ENCODE measurements at regions not wholly inside any gene's neighbourhood (a gene's known extent, or its start where the extent isn't known, plus 50 kb on each side); places are given as distances from the start of the nearest gene placed in this dataset.

DNA sequence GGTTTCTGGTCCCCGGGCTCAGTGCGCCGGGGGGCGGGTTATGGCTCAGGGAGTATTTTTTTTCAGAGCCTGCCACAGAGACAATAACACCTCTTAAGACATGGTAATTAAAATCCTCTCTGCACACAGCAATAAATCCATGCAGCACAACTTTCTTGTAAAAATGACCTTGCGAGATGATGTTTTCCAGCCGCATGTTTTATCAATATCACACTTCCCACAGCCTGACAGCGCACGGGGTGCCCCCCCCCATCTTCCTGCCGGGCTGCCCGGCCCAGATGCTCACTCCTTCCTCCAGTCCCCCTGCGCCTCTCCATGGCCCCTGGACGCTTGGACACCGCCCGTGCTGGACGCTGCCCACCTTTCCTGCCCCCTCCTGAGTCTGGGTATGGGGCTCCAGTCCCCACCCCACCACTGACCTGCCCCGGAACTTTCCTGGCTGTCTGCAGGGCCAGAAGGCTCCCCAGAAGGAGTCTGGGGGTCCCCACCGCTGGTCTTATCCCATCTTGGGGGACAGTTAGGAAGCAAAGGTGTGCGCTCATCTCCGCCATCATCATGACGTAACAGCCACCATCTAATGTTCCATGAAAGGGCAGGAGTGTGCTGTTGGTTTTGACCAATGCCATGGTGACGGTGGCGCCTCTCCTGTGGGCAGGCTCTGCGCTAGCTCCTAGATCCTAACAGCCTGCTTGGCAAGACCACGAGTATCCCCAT is 182.9 kb downstream of the KIF26A start:
- no peaks in the 10 kb centered on the region for H3K27me3 ChIP-seq (ENCODE audit: control insufficient read depth, insufficient read depth, low read length)
- no peak overlapping the region for H3K9ac ChIP-seq (ENCODE audit: insufficient read depth, low read length)
- H3K4me3 ChIP-seq (replicated peaks in 1 of 4; ENCODE audit: control extremely low read depth in 1 of 4, insufficient read depth in 1 of 4, low read depth in 3 of 4, low read length in 4 of 4) = no peak overlapping the region
- H4K20me1 ChIP-seq (ENCODE audit: control insufficient read depth, extremely low read depth, insufficient read depth, low read length) = no peaks in the 10 kb centered on the region
- no peaks in the 10 kb centered on the region for H3K9me3 ChIP-seq (ENCODE audit: control insufficient read depth, insufficient read depth, low read depth, low read length)
- H3K79me2 ChIP-seq (ENCODE audit: control insufficient read depth, insufficient read depth, low read length) = no peaks in the 10 kb centered on the region
- TF ChIP-seq EZH2 (IDR thresholded peaks at IDR 0.05; ENCODE audit: low read length, missing control alignments) = no peak
- TF ChIP-seq, protein P1, sequence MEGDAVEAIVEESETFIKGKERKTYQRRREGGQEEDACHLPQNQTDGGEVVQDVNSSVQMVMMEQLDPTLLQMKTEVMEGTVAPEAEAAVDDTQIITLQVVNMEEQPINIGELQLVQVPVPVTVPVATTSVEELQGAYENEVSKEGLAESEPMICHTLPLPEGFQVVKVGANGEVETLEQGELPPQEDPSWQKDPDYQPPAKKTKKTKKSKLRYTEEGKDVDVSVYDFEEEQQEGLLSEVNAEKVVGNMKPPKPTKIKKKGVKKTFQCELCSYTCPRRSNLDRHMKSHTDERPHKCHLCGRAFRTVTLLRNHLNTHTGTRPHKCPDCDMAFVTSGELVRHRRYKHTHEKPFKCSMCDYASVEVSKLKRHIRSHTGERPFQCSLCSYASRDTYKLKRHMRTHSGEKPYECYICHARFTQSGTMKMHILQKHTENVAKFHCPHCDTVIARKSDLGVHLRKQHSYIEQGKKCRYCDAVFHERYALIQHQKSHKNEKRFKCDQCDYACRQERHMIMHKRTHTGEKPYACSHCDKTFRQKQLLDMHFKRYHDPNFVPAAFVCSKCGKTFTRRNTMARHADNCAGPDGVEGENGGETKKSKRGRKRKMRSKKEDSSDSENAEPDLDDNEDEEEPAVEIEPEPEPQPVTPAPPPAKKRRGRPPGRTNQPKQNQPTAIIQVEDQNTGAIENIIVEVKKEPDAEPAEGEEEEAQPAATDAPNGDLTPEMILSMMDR (conservative IDR thresholded peaks at IDR 0.05 in 1 of 2, IDR thresholded peaks at IDR 0.05 in 1 of 2; ENCODE audit: low read depth in 1 of 2, low read length in 2 of 2) = no peak
- DNase-seq (ENCODE audit: low read depth in 2 of 2) = no peak
- no peak overlapping the region for H3K27ac ChIP-seq (ENCODE audit: insufficient read depth, low read length)
- H3K4me2 ChIP-seq (ENCODE audit: extremely low read depth, insufficient read depth, low read length) = no peak overlapping the region
- H2AFZ ChIP-seq (ENCODE audit: low read length) = no peak overlapping the region
- no peaks in the 10 kb centered on the region for H3K36me3 ChIP-seq (ENCODE audit: control insufficient read depth, insufficient read depth, low read length)
- H3K4me1 ChIP-seq (ENCODE audit: control insufficient read depth, extremely low read depth, insufficient read depth, low read length) = no peaks in the 10 kb centered on the region

GRCh38 chr14:104321802-104322130 is 183.4 kb downstream of the KIF26A start:
- no peak overlapping the region for H3K27ac ChIP-seq (ENCODE audit: insufficient read depth, low read length)
- no peak for DNase-seq (ENCODE audit: low read depth in 2 of 2)
- H3K4me2 ChIP-seq (ENCODE audit: extremely low read depth, insufficient read depth, low read length) = no peak overlapping the region
- no peaks in the 10 kb centered on the region for H3K27me3 ChIP-seq (ENCODE audit: control insufficient read depth, insufficient read depth, low read length)
- H3K4me3 ChIP-seq (replicated peaks in 1 of 4; ENCODE audit: control extremely low read depth in 1 of 4, insufficient read depth in 1 of 4, low read depth in 3 of 4, low read length in 4 of 4) = no peak overlapping the region
- H2AFZ ChIP-seq (ENCODE audit: low read length) = no peak overlapping the region
- H3K9me3 ChIP-seq (ENCODE audit: control insufficient read depth, insufficient read depth, low read depth, low read length) = no peaks in the 10 kb centered on the region
- H3K9ac ChIP-seq (ENCODE audit: insufficient read depth, low read length) = no peak overlapping the region
- TF ChIP-seq, protein P1 (conservative IDR thresholded peaks at IDR 0.05 in 1 of 2, IDR thresholded peaks at IDR 0.05 in 1 of 2; ENCODE audit: low read depth in 1 of 2, low read length in 2 of 2) = no peak
- TF ChIP-seq EZH2 (IDR thresholded peaks at IDR 0.05; ENCODE audit: low read length, missing control alignments) = no peak
- H3K36me3 ChIP-seq (ENCODE audit: control insufficient read depth, insufficient read depth, low read length) = no peaks in the 10 kb centered on the region
- H3K4me1 ChIP-seq (ENCODE audit: control insufficient read depth, extremely low read depth, insufficient read depth, low read length) = no peaks in the 10 kb centered on the region
- H3K79me2 ChIP-seq (ENCODE audit: control insufficient read depth, insufficient read depth, low read length) = no peaks in the 10 kb centered on the region
- H4K20me1 ChIP-seq (ENCODE audit: control insufficient read depth, extremely low read depth, insufficient read depth, low read length) = no peaks in the 10 kb centered on the region

- no peak for TF ChIP-seq EZH2 (IDR thresholded peaks at IDR 0.05; ENCODE audit: low read length, missing control alignments)
- TF ChIP-seq, protein P1 (conservative IDR thresholded peaks at IDR 0.05 in 1 of 2, IDR thresholded peaks at IDR 0.05 in 1 of 2; ENCODE audit: low read depth in 1 of 2, low read length in 2 of 2) = no peak
- Histone ChIP-seq H3K36me3 (ENCODE audit: control insufficient read depth, insufficient read depth, low read length) (no peaks in the 10 kb centered on the region), H3K9me3 (ENCODE audit: control insufficient read depth, insufficient read depth, low read depth, low read length) (no peaks in the 10 kb centered on the region), H3K27ac (ENCODE audit: insufficient read depth, low read length) (no peak overlapping the region), H3K4me1 (ENCODE audit: control insufficient read depth, extremely low read depth, insufficient read depth, low read length) (no peaks in the 10 kb centered on the region), H3K4me3 (replicated peaks in 1 of 4; ENCODE audit: control extremely low read depth in 1 of 4, insufficient read depth in 1 of 4, low read depth in 3 of 4, low read length in 4 of 4) (no peak overlapping the region), H3K4me2 (ENCODE audit: extremely low read depth, insufficient read depth, low read length) (no peak overlapping the region), H3K79me2 (ENCODE audit: control insufficient read depth, insufficient read depth, low read length) (no peaks in the 10 kb centered on the region), H3K27me3 (ENCODE audit: control insufficient read depth, insufficient read depth, low read length) (no peaks in the 10 kb centered on the region), H2AFZ (ENCODE audit: low read length) (no peak overlapping the region), H3K9ac (ENCODE audit: insufficient read depth, low read length) (no peak overlapping the region), H4K20me1 (ENCODE audit: control insufficient read depth, extremely low read depth, insufficient read depth, low read length) (no peaks in the 10 kb centered on the region)
- DNase-seq (ENCODE audit: low read depth in 2 of 2) = no peak
Observed at GRCh38 chr14:104322531-104323366, 184.4 kb downstream of the KIF26A start.
